Lung (tissue), 11 donors: ENCODE measurements at regions not wholly inside any gene's neighbourhood (a gene's known extent, or its start where the extent isn't known, plus 50 kb on each side); places are given as distances from the start of the nearest gene placed in this dataset.
A peak's percentile ranks its signal among the peaks of the same experiment; 100 is the strongest.

Source experiments
- ATAC-seq: fragments of 200-7000 bp; cut with Tn5 transposase; one replicate; pipeline ENCODE4 v1.9.1; 2020; ENCODE audit warnings: moderate number of reproducible peaks; ENCODE audit not compliant: insufficient read depth, low FRiP score
- DNase-seq, 3 donors: peaks; one replicate each; pipeline ENCODE4 v3.0.0-alpha.2; 2013 to 2017
- H3K27ac ChIP-seq, 2 donors: one replicate each; pipeline ENCODE4 v1.5.1; 2013; ENCODE audit warnings: mild to moderate bottlenecking in 2 of 2, moderate library complexity in 2 of 2, control low read depth in 1 of 2, inconsistent platforms in 1 of 2, low read depth in 1 of 2, low read length in 1 of 2
- H3K27me3 ChIP-seq, 3 donors: one replicate each; pipeline ENCODE4 v1.5.1; 2013; ENCODE audit warnings: low read length in 2 of 3; ENCODE audit not compliant: control insufficient read depth in 3 of 3, insufficient read depth in 3 of 3
- H3K36me3 ChIP-seq, 4 donors: one replicate each; pipeline ENCODE4 v1.5.1; 2013; ENCODE audit warnings: low read length in 4 of 4, mild to moderate bottlenecking in 1 of 4, moderate library complexity in 1 of 4; ENCODE audit not compliant: control insufficient read depth in 4 of 4, insufficient read depth in 4 of 4
- H3K4me1 ChIP-seq, 5 donors: one replicate each; pipeline ENCODE4 v1.5.1; 2013; ENCODE audit warnings: low read length in 5 of 5, mild to moderate bottlenecking in 2 of 5, moderate library complexity in 1 of 5; ENCODE audit not compliant: control insufficient read depth in 5 of 5, insufficient read depth in 5 of 5
- H3K4me3 ChIP-seq: one replicate; pipeline ENCODE4 v1.5.1; 2013; ENCODE audit warnings: mild to moderate bottlenecking, control low read depth, moderate library complexity
- H3K9ac ChIP-seq, 2 donors: one replicate each; pipeline ENCODE4 v1.5.1; 2013; ENCODE audit warnings: low read length in 2 of 2, control low read depth in 1 of 2; ENCODE audit not compliant: insufficient read depth in 1 of 2
- H3K9me3 ChIP-seq, 4 donors: one replicate each; pipeline ENCODE4 v1.5.1; 2013; ENCODE audit warnings: low read length in 3 of 4, mild to moderate bottlenecking in 1 of 4, moderate library complexity in 1 of 4; ENCODE audit not compliant: control insufficient read depth in 4 of 4, insufficient read depth in 3 of 4
- CTCF ChIP-seq: IDR thresholded peaks from 2 replicates; pipeline ENCODE4 v1.5.1; 2012; ENCODE audit warnings: mild to moderate bottlenecking; ENCODE audit errors: control extremely low read depth, extremely low read depth
- WGBS, 2 donors: extraction: QIAGEN DNeasy Blood & Tissue Kit; methylation state at CpG; one replicate each; pipeline ENCODE4 v1.1.7; 2013; 5-methylcytosine and 5-hydroxymethylcytosine counted together
- donor health status: control.
- donor health status: control.
- donor health status: Bipolar disorder and iron deficiency.
- donor health status: healthy.
- donor health status: DM: yes; HTN: yes; CAD: no.

- WGBS, 2 donors = 86 to 87% methylated on average over 3 of the region's 3 CpGs
- ATAC-seq (no peak), DNase-seq (no peak)
- Histone ChIP-seq H3K27ac (no peak overlapping the region), H3K36me3 (no peaks in the 10 kb centered on the region), H3K4me1 (peaks cover 0 to 14% (median 0%) of the 10 kb centered on the region in 5 donors), H3K9ac (no peak overlapping the region), H3K9me3 (no peaks in the 10 kb centered on the region), H3K4me3 (no peak overlapping the region), H3K27me3 (no peaks in the 10 kb centered on the region)
- TF ChIP-seq CTCF = no peak
Measured at GRCh38 chr9:80554301-80554700, 982.5 kb downstream of the TLE4 start.

DNA sequence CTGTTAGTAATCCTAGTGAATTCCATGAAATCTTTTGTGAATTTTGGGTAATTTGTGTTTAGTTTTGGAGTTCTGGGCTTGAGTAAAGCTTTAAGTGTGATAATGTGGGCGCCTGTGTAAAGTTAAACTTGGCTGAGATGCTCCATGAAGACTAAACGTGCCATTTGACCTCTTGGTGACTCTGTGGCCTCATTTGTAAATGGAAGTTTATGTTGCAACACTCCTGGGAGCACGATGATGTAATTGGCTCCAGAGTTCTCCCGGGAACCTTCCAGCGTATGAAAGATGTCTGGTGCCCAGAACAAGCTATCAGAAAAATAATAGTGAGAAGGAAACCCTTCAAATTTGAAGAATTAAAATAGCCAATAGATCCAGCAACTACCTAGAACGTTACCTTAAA, 981.2 kb downstream of the TLE4 start:
- TF ChIP-seq CTCF = no peak
- peaks cover 0 to 14% (median 0%) of the 10 kb centered on the region in 5 donors for H3K4me1 ChIP-seq
- no peak overlapping the region for H3K27ac ChIP-seq
- DNase-seq (peak; percentile 57 to 83 (median 76)), ATAC-seq (no peak)
- no peaks in the 10 kb centered on the region for H3K27me3 ChIP-seq
- no peak overlapping the region for H3K4me3 ChIP-seq
- H3K36me3 ChIP-seq = no peaks in the 10 kb centered on the region
- no peaks in the 10 kb centered on the region for H3K9me3 ChIP-seq
- WGBS, 2 donors = 45 to 58% methylated on average over 6 of the region's 6 CpGs
- H3K9ac ChIP-seq = no peak overlapping the region

DNA sequence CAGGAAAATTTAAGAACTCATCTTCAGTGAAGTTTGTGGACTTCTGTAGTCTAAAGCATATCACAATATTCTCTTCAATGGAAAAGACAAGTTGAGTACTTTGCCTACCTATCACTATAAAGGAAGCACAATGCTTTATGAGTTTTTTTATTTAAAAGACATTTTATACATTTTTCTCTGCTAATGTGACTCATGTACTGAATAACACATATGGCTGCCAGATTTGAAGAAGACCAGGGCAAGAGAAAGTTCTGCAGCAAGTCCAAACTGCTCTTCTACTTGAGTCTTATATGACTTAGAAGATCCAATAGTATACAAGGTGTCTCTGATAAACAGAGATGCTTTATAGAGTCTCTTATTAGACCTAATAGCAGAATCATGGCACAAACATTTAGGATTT, 978.4 kb downstream of the TLE4 start:
- DNase-seq (no peak), ATAC-seq (no peak)
- Histone ChIP-seq H3K9me3 (no peaks in the 10 kb centered on the region), H3K4me1 (peaks cover 0 to 14% (median 0%) of the 10 kb centered on the region in 5 donors), H3K36me3 (no peaks in the 10 kb centered on the region), H3K27ac (no peak overlapping the region), H3K27me3 (no peaks in the 10 kb centered on the region), H3K4me3 (no peak overlapping the region), H3K9ac (no peak overlapping the region)
- TF ChIP-seq CTCF = no peak

DNA sequence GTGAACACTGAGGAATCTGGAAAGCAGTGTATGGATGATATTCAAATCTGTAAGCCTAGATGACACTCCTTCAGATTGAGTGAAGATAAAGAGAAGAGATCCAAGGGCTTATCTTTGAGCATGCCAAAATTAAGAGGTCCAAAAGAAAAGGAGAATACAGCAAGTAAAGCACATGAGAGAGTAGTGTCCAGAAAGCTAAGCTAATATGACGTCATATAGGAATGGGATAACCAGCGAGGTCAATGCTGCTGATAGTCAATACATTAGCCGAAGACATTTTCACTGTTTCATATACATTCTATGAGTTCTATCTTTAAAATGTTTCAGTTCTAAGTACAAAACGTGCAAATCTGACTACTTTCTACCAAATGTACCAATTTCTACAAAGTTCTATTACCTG, 975.8 kb downstream of the TLE4 start:
- H3K27me3 ChIP-seq = no peaks in the 10 kb centered on the region
- no peaks in the 10 kb centered on the region for H3K4me1 ChIP-seq
- no peaks in the 10 kb centered on the region for H3K36me3 ChIP-seq
- H3K9ac ChIP-seq = no peak overlapping the region
- no peak overlapping the region for H3K4me3 ChIP-seq
- DNase-seq (no peak), ATAC-seq (no peak)
- WGBS, 2 donors = 76 to 80% methylated on average over 4 of the region's 4 CpGs
- H3K27ac ChIP-seq = no peak overlapping the region
- peaks cover 0 to 3% (median 0%) of the 10 kb centered on the region in 4 donors for H3K9me3 ChIP-seq
- no peak for TF ChIP-seq CTCF
